ENCODE measurements at regions not wholly inside any gene's neighbourhood (a gene's known extent, or its start where the extent isn't known, plus 50 kb on each side); places are given as distances from the start of the nearest gene placed in this dataset.

- Histone ChIP-seq H3K4me2 (no peak overlapping the region), H3K36me3 (replicated peaks in 1 of 2; ENCODE audit: control insufficient read depth in 1 of 2, insufficient read depth in 2 of 2, low read length in 1 of 2) (no peaks in the 10 kb centered on the region), H3K79me2 (ENCODE audit: insufficient read depth) (no peaks in the 10 kb centered on the region), H3K4me3 (ENCODE audit: low read depth in 2 of 2, low read length in 1 of 2) (no peak overlapping the region), H3K9me3 (no peaks in the 10 kb centered on the region), H4K20me1 (ENCODE audit: insufficient read depth) (no peaks in the 10 kb centered on the region), H3K9ac (no peak overlapping the region), H2AFZ (ENCODE audit: low read depth) (no peak overlapping the region), H3K9me2 (no peaks in the 10 kb centered on the region), H3F3A (replicated peaks; ENCODE audit: insufficient read depth) (no peaks in the 10 kb centered on the region), H3K4me1 (ENCODE audit: control insufficient read depth in 1 of 2, insufficient read depth in 2 of 2, low read depth in 1 of 2, low read length in 1 of 2) (peaks cover 0 to 15% of the 10 kb centered on the region in 2 experiments; a peak in 2 of 4 replicates), H3K27me3 (ENCODE audit: insufficient read depth) (no peaks in the 10 kb centered on the region), H3K27ac (ENCODE audit: low read depth in 2 of 2, low read length in 1 of 2) (no peak overlapping the region)
- CTCF ChIA-PET: interaction anchor here (0.6 kb wide), 1 partner anchor 1879 kb away, joined by 3 read pairs; no protein-coding TSS in a partner anchor
- 70% methylated on average over 31 of the region's 34 CpGs for WGBS (ENCODE audit: low lambda C conversion rate)
- no peak for DNase-seq
- POLR2A ChIA-PET: no interaction called here
- no peak for TF ChIP-seq TAF1 (IDR thresholded peaks at IDR 0.05; ENCODE audit: borderline replicate concordance, low read depth, low read length)
- no peak for TF ChIP-seq RCOR1 (IDR thresholded peaks at IDR 0.05; ENCODE audit: low read length)
- TF ChIP-seq USF2 (IDR thresholded peaks at IDR 0.05; ENCODE audit: borderline replicate concordance, low read depth, low read length): no peak
- TF ChIP-seq MAX (IDR thresholded peaks at IDR 0.05; ENCODE audit: low read depth): no peak
- no peak for TF ChIP-seq FOSL2 (IDR thresholded peaks at IDR 0.05; ENCODE audit: borderline replicate concordance, low read depth)
Observed at GRCh38 chr11:70552167-70553150, 154.1 kb downstream of the CTTN start.

GRCh38 chr11:70555078-70555477 is 156.7 kb downstream of the CTTN start:
- POLR2A ChIA-PET: no interaction called here

More at GRCh38 chr11:70555078-70555477, 156.7 kb downstream of the CTTN start:
- Histone ChIP-seq H3K36me3 (replicated peaks in 1 of 2; ENCODE audit: control insufficient read depth in 1 of 2, insufficient read depth in 2 of 2, low read length in 1 of 2) (no peaks in the 10 kb centered on the region), H3K9ac (no peak overlapping the region), H3K79me2 (ENCODE audit: insufficient read depth) (no peaks in the 10 kb centered on the region), H3F3A (replicated peaks; ENCODE audit: insufficient read depth) (no peaks in the 10 kb centered on the region), H3K9me3 (no peaks in the 10 kb centered on the region), H2AFZ (ENCODE audit: low read depth) (no peak overlapping the region), H3K4me3 (ENCODE audit: low read depth in 2 of 2, low read length in 1 of 2) (no peak overlapping the region), H3K27me3 (ENCODE audit: insufficient read depth) (no peaks in the 10 kb centered on the region), H3K9me2 (no peaks in the 10 kb centered on the region), H3K4me2 (no peak overlapping the region), H4K20me1 (ENCODE audit: insufficient read depth) (no peaks in the 10 kb centered on the region), H3K4me1 (ENCODE audit: control insufficient read depth in 1 of 2, insufficient read depth in 2 of 2, low read depth in 1 of 2, low read length in 1 of 2) (peaks cover 0 to 5% of the 10 kb centered on the region in 2 experiments; a peak in 1 of 4 replicates), H3K27ac (ENCODE audit: low read depth in 2 of 2, low read length in 1 of 2) (no peak overlapping the region)
- CTCF ChIA-PET: no interaction called here
- no peak for DNase-seq
- whole genome bisulfite sequencing (ENCODE audit: low lambda C conversion rate): 60% methylated on average over 5 of the region's 5 CpGs
- TF ChIP-seq RFX5 (IDR thresholded peaks at IDR 0.05; ENCODE audit: low read length) (no peak), EZH2phosphoT487 (IDR thresholded peaks at IDR 0.05; ENCODE audit: borderline replicate concordance, low read depth) (no peak), RCOR1 (IDR thresholded peaks at IDR 0.05; ENCODE audit: low read length) (no peak), MEF2A (IDR thresholded peaks at IDR 0.05; ENCODE audit: borderline replicate concordance, low read depth) (no peak), RXRA (IDR thresholded peaks at IDR 0.05; ENCODE audit: borderline replicate concordance, low read depth) (no peak), JUND (IDR thresholded peaks at IDR 0.05) (no peak), MAX (IDR thresholded peaks at IDR 0.05; ENCODE audit: low read depth) (no peak), USF2 (IDR thresholded peaks at IDR 0.05; ENCODE audit: borderline replicate concordance, low read depth, low read length) (no peak), YY1 (IDR thresholded peaks at IDR 0.05; ENCODE audit: low read depth) (no peak), RAD21 (IDR thresholded peaks at IDR 0.05; ENCODE audit: low read length) (no peak)

Data from SK-N-SH (cell line).